SK-N-MC (cell line): ENCODE measurements at regions not wholly inside any gene's neighbourhood (a gene's known extent, or its start where the extent isn't known, plus 50 kb on each side); places are given as distances from the start of the nearest gene placed in this dataset.

ENCODE experiments used
- EZH2 ChIP-seq: fragments of 200-600 bp; sonication (generic); IDR thresholded peaks from one replicate; pipeline ENCODE4 v1.6.1; 2017; ENCODE audit warnings: antibody characterized with exemption
- POLR2AphosphoS5 ChIP-seq: IDR thresholded peaks from 2 replicates; pipeline ENCODE4 v1.6.1; 2012; ENCODE audit warnings: mild to moderate bottlenecking, low read depth, low read length, borderline replicate concordance

DNA sequence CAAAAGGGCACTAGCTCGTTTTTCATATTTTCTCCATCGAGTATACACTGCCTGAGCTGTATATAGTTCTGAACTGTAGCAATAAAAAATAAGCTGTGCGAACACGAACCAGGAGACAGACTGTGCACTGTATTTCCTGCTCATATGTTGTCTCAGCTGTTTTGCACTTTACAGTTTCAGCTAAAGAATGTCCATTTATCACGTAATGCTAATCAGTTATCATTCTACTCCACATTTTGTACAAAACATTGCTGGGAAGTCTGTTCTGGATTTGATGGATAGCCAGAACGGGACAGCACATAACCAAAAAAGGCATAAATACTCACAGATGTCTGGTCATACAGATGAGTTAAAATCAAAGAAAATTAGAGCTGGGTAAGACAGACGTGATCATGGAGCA, 315.5 kb upstream of the ADGRL3 start:
- TF ChIP-seq EZH2: no peak
- no peak for TF ChIP-seq POLR2AphosphoS5
